Tongue (tissue), 1 donor: ENCODE measurements at regions not wholly inside any gene's neighbourhood (a gene's known extent, or its start where the extent isn't known, plus 50 kb on each side); places are given as distances from the start of the nearest gene placed in this dataset.
"Not testable (repeated sequence)": the region's sequence is repeated elsewhere in the genome, so short reads cannot be mapped to it uniquely, and the experiment has no call there.

ENCODE experiments used
- DNase-seq: peaks from one replicate; pipeline ENCODE4 v3.0.0-alpha.2; 2015

GRCh38 chr11:37995886-37996285, 1397.8 kb upstream of the RAG2 start:
- peak; percentile 14 for DNase-seq

GRCh38 chr11:37988031-37988430, 1390.0 kb upstream of the RAG2 start:
- peak; percentile 54 for DNase-seq

- no peak for DNase-seq
Observed at GRCh38 chr11:37984991-37985390, 1387.0 kb upstream of the RAG2 start.

- DNase-seq, result peak; percentile 20
Observed at GRCh38 chr11:37978647-37979046, 1380.6 kb upstream of the RAG2 start.

GRCh38 chr11:37973941-37974340, 1375.9 kb upstream of the RAG2 start:
- DNase-seq, result no peak

GRCh38 chr11:37972691-37973090, 1374.7 kb upstream of the RAG2 start:
- no peak for DNase-seq

GRCh38 chr11:37969336-37969735, 1371.3 kb upstream of the RAG2 start:
- not testable (repeated sequence) for DNase-seq

- no peak for DNase-seq
Observed at GRCh38 chr11:37968148-37968547, 1370.1 kb upstream of the RAG2 start.

GRCh38 chr11:37967635-37968034, 1369.6 kb upstream of the RAG2 start:
- DNase-seq, result no peak

- no peak for DNase-seq
Observed at GRCh38 chr11:37963440-37963839, 1365.4 kb upstream of the RAG2 start.

GRCh38 chr11:37957717-37958116, 1359.7 kb upstream of the RAG2 start:
- DNase-seq, result no peak

- DNase-seq, result peak; percentile 72
Observed at GRCh38 chr11:37951996-37952395, 1354.0 kb upstream of the RAG2 start.

- DNase-seq, result no peak
Observed at GRCh38 chr11:37948258-37948657, 1350.2 kb upstream of the RAG2 start.

GRCh38 chr11:37947821-37948220, 1349.8 kb upstream of the RAG2 start:
- peak; percentile 56 for DNase-seq

GRCh38 chr11:37946155-37946766, 1348.2 kb upstream of the RAG2 start:
- DNase-seq, result peak; percentile 29

- DNase-seq, result no peak
Observed at GRCh38 chr11:37942081-37942480, 1344.0 kb upstream of the RAG2 start.

GRCh38 chr11:37929100-37929653, 1331.1 kb upstream of the RAG2 start:
- no peak for DNase-seq

- DNase-seq, result no peak
Observed at GRCh38 chr11:37926772-37927171, 1328.7 kb upstream of the RAG2 start.

- no peak for DNase-seq
Observed at GRCh38 chr11:37916331-37916730, 1318.3 kb upstream of the RAG2 start.

GRCh38 chr11:37914859-37915258, 1316.8 kb upstream of the RAG2 start:
- DNase-seq, result no peak

GRCh38 chr11:37908219-37908548, 1310.1 kb upstream of the RAG2 start:
- DNase-seq, result no peak

GRCh38 chr11:37907436-37908218, 1309.6 kb upstream of the RAG2 start:
- no peak for DNase-seq

GRCh38 chr11:37905707-37906417, 1307.8 kb upstream of the RAG2 start:
- DNase-seq, result no peak
